ENCODE measurements at regions not wholly inside any gene's neighbourhood (a gene's known extent, or its start where the extent isn't known, plus 50 kb on each side); places are given as distances from the start of the nearest gene placed in this dataset.

GRCh38 chr3:18533039-18533438 lies 107.9 kb upstream of the SATB1 start:
- H3K9me1 ChIP-seq (ENCODE audit: control insufficient read depth, insufficient read depth, low read length), result no peaks in the 10 kb centered on the region
- H3K4me2 ChIP-seq (ENCODE audit: insufficient read depth, low read length), result no peak overlapping the region
- no peaks in the 10 kb centered on the region for H3K36me3 ChIP-seq (ENCODE audit: control insufficient read depth, insufficient read depth, low read length)
- H3K79me2 ChIP-seq (ENCODE audit: control insufficient read depth, insufficient read depth, low read length), result no peaks in the 10 kb centered on the region
- no peak overlapping the region for H3K27ac ChIP-seq (ENCODE audit: extremely low read depth, low read depth, low read length)
- H4K20me1 ChIP-seq (replicated peaks; ENCODE audit: control insufficient read depth, insufficient read depth, low read length), result no peaks in the 10 kb centered on the region
- FAIRE-seq, result no peak
- in situ Hi-C loops (cut with MboI) (no loop called here), intact Hi-C loops (cut with micrococcal nuclease) (no loop called here)
- TF ChIP-seq PHF20 (IDR thresholded peaks at IDR 0.05; ENCODE audit: partially characterized antibody) (no peak), TFAM (CRISPR knock-in tag; conservative IDR thresholded peaks at IDR 0.05) (no peak), SMAD2 (IDR thresholded peaks at IDR 0.05; ENCODE audit: low read depth, low read length) (no peak), ZNF347 (CRISPR knock-in tag; IDR thresholded peaks at IDR 0.05; ENCODE audit: low read depth) (no peak), ZFPM2 (CRISPR knock-in tag; IDR thresholded peaks at IDR 0.05) (no peak), MEF2D (tag; conservative IDR thresholded peaks at IDR 0.05; ENCODE audit: low read depth) (no peak), YBX1 (IDR thresholded peaks at IDR 0.05) (no peak), HMG20B (CRISPR knock-in tag; IDR thresholded peaks at IDR 0.05) (no peak), SRSF7 (optimal IDR thresholded peaks at IDR 0.05; ENCODE audit: low read depth, low read length) (no peak), ZNF586 (CRISPR knock-in tag; conservative IDR thresholded peaks at IDR 0.05) (no peak), OTX1 (CRISPR knock-in tag; IDR thresholded peaks at IDR 0.05) (no peak), MLLT1 (IDR thresholded peaks at IDR 0.05) (no peak), PTBP1 (IDR thresholded peaks at IDR 0.05; ENCODE audit: low read depth, low read length) (no peak), SAFB (IDR thresholded peaks at IDR 0.05; ENCODE audit: borderline replicate concordance, low read depth, low read length) (no peak), ILF3 (IDR thresholded peaks at IDR 0.05; ENCODE audit: borderline replicate concordance) (no peak), ZC3H8 (IDR thresholded peaks at IDR 0.05) (no peak), SMAD3 (CRISPR knock-in tag; conservative IDR thresholded peaks at IDR 0.05) (no peak)
- no peak for ATAC-seq
- no TSS peak for BruUV-seq (replicated peaks)
- H2AFZ ChIP-seq (ENCODE audit: low read depth, low read length), result no peak overlapping the region
- no peak overlapping the region for H3K9ac ChIP-seq (ENCODE audit: insufficient read depth in 1 of 2, low read depth in 2 of 2, low read length in 2 of 2)
- H3K4me3 ChIP-seq, result no peak overlapping the region
- H3K27me3 ChIP-seq (ENCODE audit: control insufficient read depth in 2 of 2, insufficient read depth in 2 of 2, low read length in 2 of 2), result no peaks in the 10 kb centered on the region
- CTCF ChIA-PET (ENCODE audit: low intra/inter-chr PET ratio), result no interaction called here
- POLR2A ChIA-PET, result no interaction called here
- no peak for DNase-seq (ENCODE audit: extremely low read depth in 1 of 4, low spot score in 3 of 4)
- no peaks in the 10 kb centered on the region; the same call in 1 of the 2 replicates for H3K9me3 ChIP-seq (replicated peaks; ENCODE audit: control insufficient read depth, insufficient read depth, low read depth, low read length)
- WGBS (ENCODE audit: insufficient coverage, low coverage, missing lambda C conversion rate), result 2% methylated on average over 2 of the region's 2 CpGs
- no peaks in the 10 kb centered on the region for H3K4me1 ChIP-seq (replicated peaks in 1 of 2; ENCODE audit: control insufficient read depth in 2 of 2, insufficient read depth in 2 of 2, low read length in 2 of 2)

Data from K562 (cell line).